ENCODE measurements at regions not wholly inside any gene's neighbourhood (a gene's known extent, or its start where the extent isn't known, plus 50 kb on each side); places are given as distances from the start of the nearest gene placed in this dataset.

DNA sequence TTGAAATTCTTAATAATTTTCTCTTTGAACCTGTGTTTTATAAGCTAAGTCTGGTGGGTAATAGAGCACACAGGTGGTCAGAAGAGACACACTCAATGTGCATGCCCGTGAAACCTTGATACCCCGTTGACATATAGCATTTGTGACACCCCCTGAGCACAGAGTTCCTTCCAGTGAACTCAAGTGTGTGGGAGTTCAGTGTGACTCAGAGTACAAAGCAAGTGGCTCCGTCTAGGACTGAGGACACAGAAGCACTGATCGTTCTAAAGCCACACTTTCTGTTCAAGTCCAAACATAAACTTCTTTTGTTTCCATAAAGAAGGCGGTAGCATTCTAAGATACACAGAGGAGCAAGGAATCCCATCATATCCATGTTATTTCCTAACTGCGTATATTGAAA is 523.6 kb downstream of the PID1 start:
- TF ChIP-seq POLR2A (IDR thresholded peaks at IDR 0.05) = no peak
- TF ChIP-seq, protein P1, sequence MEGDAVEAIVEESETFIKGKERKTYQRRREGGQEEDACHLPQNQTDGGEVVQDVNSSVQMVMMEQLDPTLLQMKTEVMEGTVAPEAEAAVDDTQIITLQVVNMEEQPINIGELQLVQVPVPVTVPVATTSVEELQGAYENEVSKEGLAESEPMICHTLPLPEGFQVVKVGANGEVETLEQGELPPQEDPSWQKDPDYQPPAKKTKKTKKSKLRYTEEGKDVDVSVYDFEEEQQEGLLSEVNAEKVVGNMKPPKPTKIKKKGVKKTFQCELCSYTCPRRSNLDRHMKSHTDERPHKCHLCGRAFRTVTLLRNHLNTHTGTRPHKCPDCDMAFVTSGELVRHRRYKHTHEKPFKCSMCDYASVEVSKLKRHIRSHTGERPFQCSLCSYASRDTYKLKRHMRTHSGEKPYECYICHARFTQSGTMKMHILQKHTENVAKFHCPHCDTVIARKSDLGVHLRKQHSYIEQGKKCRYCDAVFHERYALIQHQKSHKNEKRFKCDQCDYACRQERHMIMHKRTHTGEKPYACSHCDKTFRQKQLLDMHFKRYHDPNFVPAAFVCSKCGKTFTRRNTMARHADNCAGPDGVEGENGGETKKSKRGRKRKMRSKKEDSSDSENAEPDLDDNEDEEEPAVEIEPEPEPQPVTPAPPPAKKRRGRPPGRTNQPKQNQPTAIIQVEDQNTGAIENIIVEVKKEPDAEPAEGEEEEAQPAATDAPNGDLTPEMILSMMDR (IDR thresholded peaks at IDR 0.05) = no peak
- TF ChIP-seq EP300 (IDR thresholded peaks at IDR 0.05) = no peak
